Vagina (tissue), 2 donors: ENCODE measurements at regions not wholly inside any gene's neighbourhood (a gene's known extent, or its start where the extent isn't known, plus 50 kb on each side); places are given as distances from the start of the nearest gene placed in this dataset.

Experiments
- DNase-seq, 2 donors: peaks; one replicate each; pipeline ENCODE4 v3.0.0-alpha.2; 2017; ENCODE audit errors: extremely low spot score in 2 of 2
- H3K27ac ChIP-seq: fragments of 200-600 bp; sonication (generic); one replicate; pipeline ENCODE4 v1.5.1; 2019
- H3K27me3 ChIP-seq: fragments of 200-600 bp; sonication (generic); one replicate; pipeline ENCODE4 v1.5.1; 2019
- H3K36me3 ChIP-seq, 2 donors: fragments of 200-600 bp; sonication (generic); one replicate each; pipeline ENCODE4 v1.5.1; 2017 to 2019
- H3K4me1 ChIP-seq: fragments of 200-600 bp; sonication (generic); one replicate; pipeline ENCODE4 v1.5.1; 2019
- H3K4me3 ChIP-seq, 2 donors: fragments of 200-600 bp; sonication (generic); 1 replicate in 1 of 2; 2 replicates in 1 of 2; pipeline ENCODE4 v1.5.1; 2016 to 2019
- H3K9me3 ChIP-seq: fragments of 200-600 bp; sonication (generic); one replicate; pipeline ENCODE4 v1.5.1; 2019
- POLR2A ChIP-seq, 2 donors: fragments of 450-650 bp; IDR thresholded peaks; one replicate each; pipeline ENCODE4 v1.6.1; 2017; ENCODE audit warnings: antibody characterized with exemption in 2 of 2, mild to moderate bottlenecking in 2 of 2, moderate library complexity in 2 of 2
- POLR2AphosphoS5 ChIP-seq, 2 donors: sonication (generic); formaldehyde crosslinking; IDR thresholded peaks; one replicate each; pipeline ENCODE4 v1.9.0; 2017; ENCODE audit warnings: antibody characterized with exemption in 2 of 2, mild to moderate bottlenecking in 2 of 2, low read depth in 1 of 2; ENCODE audit not compliant: insufficient read depth in 1 of 2
- intact Hi-C: fragments of 100-400 bp; cut with DNase I; formaldehyde crosslinking; loops from one replicate; pipeline ENCODE4 v1.15.1; 2023
- TF ChIP-seq, protein P1 (sequence below), 3 experiments: fragments of 450-650 bp in 2 of 3; fragments of 200-600 bp in 1 of 3; sonication (generic) in 1 of 3; IDR thresholded peaks; one replicate each; pipeline ENCODE4 v1.5.1; 2017 to 2019; ENCODE audit warnings: antibody characterized with exemption in 3 of 3, mild to moderate bottlenecking in 2 of 3, moderate library complexity in 2 of 3

GRCh38 chr4:96652158-96652557 lies 812.3 kb downstream of the PDHA2 start:
- H3K36me3 ChIP-seq: no peaks in the 10 kb centered on the region
- no peak overlapping the region for H3K4me3 ChIP-seq
- no peaks in the 10 kb centered on the region for H3K27me3 ChIP-seq
- no peaks in the 10 kb centered on the region for H3K4me1 ChIP-seq
- TF ChIP-seq, protein P1, sequence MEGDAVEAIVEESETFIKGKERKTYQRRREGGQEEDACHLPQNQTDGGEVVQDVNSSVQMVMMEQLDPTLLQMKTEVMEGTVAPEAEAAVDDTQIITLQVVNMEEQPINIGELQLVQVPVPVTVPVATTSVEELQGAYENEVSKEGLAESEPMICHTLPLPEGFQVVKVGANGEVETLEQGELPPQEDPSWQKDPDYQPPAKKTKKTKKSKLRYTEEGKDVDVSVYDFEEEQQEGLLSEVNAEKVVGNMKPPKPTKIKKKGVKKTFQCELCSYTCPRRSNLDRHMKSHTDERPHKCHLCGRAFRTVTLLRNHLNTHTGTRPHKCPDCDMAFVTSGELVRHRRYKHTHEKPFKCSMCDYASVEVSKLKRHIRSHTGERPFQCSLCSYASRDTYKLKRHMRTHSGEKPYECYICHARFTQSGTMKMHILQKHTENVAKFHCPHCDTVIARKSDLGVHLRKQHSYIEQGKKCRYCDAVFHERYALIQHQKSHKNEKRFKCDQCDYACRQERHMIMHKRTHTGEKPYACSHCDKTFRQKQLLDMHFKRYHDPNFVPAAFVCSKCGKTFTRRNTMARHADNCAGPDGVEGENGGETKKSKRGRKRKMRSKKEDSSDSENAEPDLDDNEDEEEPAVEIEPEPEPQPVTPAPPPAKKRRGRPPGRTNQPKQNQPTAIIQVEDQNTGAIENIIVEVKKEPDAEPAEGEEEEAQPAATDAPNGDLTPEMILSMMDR (IDR thresholded peaks at IDR 0.05): no peak
- DNase-seq: no peak
- intact Hi-C loops: no loop called here
- no peak overlapping the region for H3K27ac ChIP-seq
- H3K9me3 ChIP-seq: no peaks in the 10 kb centered on the region

DNA sequence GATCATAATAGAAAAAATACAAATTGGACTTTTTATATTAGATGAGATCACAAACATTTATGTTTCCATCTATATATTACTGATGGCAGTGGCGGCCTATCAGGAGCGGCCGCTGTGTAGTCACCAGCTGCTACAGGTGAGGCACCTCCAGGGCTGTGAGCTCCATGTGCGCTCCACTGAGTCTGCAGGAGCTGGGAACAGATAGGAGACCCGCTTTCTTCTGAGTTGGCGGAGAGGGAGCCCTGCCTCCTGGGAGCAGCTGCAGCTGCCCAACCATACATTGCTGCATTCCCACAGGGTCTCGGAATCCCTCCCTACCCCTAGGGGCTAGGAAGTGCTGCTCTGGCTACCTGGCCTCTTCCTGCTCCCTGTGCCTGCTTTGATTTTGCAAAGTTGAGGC lies 812.9 kb downstream of the PDHA2 start:
- no peaks in the 10 kb centered on the region for H3K36me3 ChIP-seq
- no peak overlapping the region for H3K27ac ChIP-seq
- intact Hi-C loops: no loop called here
- no peaks in the 10 kb centered on the region for H3K4me1 ChIP-seq
- H3K27me3 ChIP-seq: no peaks in the 10 kb centered on the region
- no peak for TF ChIP-seq POLR2AphosphoS5 (IDR thresholded peaks at IDR 0.05; ENCODE audit: insufficient read depth in 1 of 2, low read depth in 1 of 2)
- no peak for TF ChIP-seq POLR2A (IDR thresholded peaks at IDR 0.05)
- TF ChIP-seq, protein P1 (IDR thresholded peaks at IDR 0.05): no peak
- no peaks in the 10 kb centered on the region for H3K9me3 ChIP-seq
- no peak for DNase-seq
- no peak overlapping the region for H3K4me3 ChIP-seq

- Histone ChIP-seq H3K27me3 (no peaks in the 10 kb centered on the region), H3K27ac (no peak overlapping the region), H3K36me3 (no peaks in the 10 kb centered on the region), H3K4me1 (no peaks in the 10 kb centered on the region), H3K9me3 (no peaks in the 10 kb centered on the region), H3K4me3 (no peak overlapping the region)
- DNase-seq: no peak
- intact Hi-C loops: no loop called here
- TF ChIP-seq, protein P1 (IDR thresholded peaks at IDR 0.05): no peak
- TF ChIP-seq POLR2A (IDR thresholded peaks at IDR 0.05): no peak
- TF ChIP-seq POLR2AphosphoS5 (IDR thresholded peaks at IDR 0.05; ENCODE audit: insufficient read depth in 1 of 2, low read depth in 1 of 2): no peak
Observed at GRCh38 chr4:96654045-96654444, 814.2 kb downstream of the PDHA2 start.

DNA sequence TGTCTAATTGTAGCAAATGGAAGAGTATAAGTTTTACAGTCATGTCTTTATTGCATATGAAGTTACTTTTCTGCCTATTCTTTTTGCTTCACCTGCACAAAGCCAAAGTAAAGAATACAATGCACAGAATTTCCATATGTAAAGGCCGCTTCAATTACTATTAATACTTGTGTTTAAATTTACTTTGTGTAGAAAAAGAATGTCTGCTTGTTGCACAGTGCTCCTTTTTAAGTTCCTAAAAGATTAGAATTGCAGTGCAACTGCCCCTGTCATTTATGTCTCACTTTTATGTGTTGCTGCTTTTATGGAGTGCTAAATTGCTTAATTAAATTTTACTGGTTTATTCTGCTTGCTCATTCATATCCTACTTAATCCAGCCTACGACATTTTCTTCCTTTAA lies 830.5 kb downstream of the PDHA2 start:
- H3K9me3 ChIP-seq: no peaks in the 10 kb centered on the region
- no peak overlapping the region for H3K4me3 ChIP-seq
- no peaks in the 10 kb centered on the region for H3K4me1 ChIP-seq
- no peaks in the 10 kb centered on the region for H3K27me3 ChIP-seq
- no peak overlapping the region for H3K27ac ChIP-seq
- intact Hi-C loops: no loop called here
- no peaks in the 10 kb centered on the region for H3K36me3 ChIP-seq
- no peak for DNase-seq
- TF ChIP-seq POLR2AphosphoS5 (IDR thresholded peaks at IDR 0.05; ENCODE audit: insufficient read depth in 1 of 2, low read depth in 1 of 2): no peak
- TF ChIP-seq POLR2A (IDR thresholded peaks at IDR 0.05): no peak
- TF ChIP-seq, protein P1 (IDR thresholded peaks at IDR 0.05): no peak

DNA sequence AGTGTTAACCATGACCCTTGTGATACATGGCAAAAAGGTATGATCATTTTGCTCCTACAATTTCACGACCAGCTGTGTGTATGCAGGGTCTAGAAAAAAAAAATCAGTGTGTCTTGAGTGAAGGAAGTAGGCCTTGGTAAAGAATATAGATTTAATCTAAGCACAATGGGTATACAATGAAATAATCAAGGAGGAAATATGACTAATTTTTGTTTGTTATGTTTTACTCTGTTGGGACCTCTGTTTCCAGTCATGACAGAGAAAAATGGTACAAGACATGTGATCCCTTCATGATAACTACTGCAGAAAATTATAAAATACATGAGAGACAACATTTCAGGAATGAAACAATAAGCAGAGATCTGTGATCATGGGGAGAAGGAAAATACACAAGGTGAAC lies 835.5 kb downstream of the PDHA2 start:
- H3K27me3 ChIP-seq: no peaks in the 10 kb centered on the region
- no peak for TF ChIP-seq POLR2A (IDR thresholded peaks at IDR 0.05)
- TF ChIP-seq POLR2AphosphoS5 (IDR thresholded peaks at IDR 0.05; ENCODE audit: insufficient read depth in 1 of 2, low read depth in 1 of 2): no peak
- TF ChIP-seq, protein P1 (IDR thresholded peaks at IDR 0.05): no peak
- H3K4me1 ChIP-seq: no peaks in the 10 kb centered on the region
- no peak overlapping the region for H3K4me3 ChIP-seq
- no peak for DNase-seq
- H3K9me3 ChIP-seq: no peaks in the 10 kb centered on the region
- H3K27ac ChIP-seq: no peak overlapping the region
- intact Hi-C loops: no loop called here
- no peaks in the 10 kb centered on the region for H3K36me3 ChIP-seq
